ENCODE measurements at regions not wholly inside any gene's neighbourhood (a gene's known extent, or its start where the extent isn't known, plus 50 kb on each side); places are given as distances from the start of the nearest gene placed in this dataset.

- H4K20me1 ChIP-seq (ENCODE audit: low read depth, low read length) = no peaks in the 10 kb centered on the region
- no peaks in the 10 kb centered on the region for H3K9me2 ChIP-seq (replicated peaks; ENCODE audit: insufficient read depth, low read length)
- TF ChIP-seq CTCF (IDR thresholded peaks at IDR 0.05; ENCODE audit: insufficient read depth, low read length, poor library complexity, severe bottlenecking) (no peak), EZH2phosphoT487 (conservative IDR thresholded peaks at IDR 0.05; ENCODE audit: low read length) (no peak)
- no peaks in the 10 kb centered on the region for H3K27me3 ChIP-seq (ENCODE audit: low read length)
- H3K4me3 ChIP-seq (ENCODE audit: insufficient read depth, low read length, poor library complexity, severe bottlenecking) = no peak overlapping the region
- H3K27ac ChIP-seq (ENCODE audit: low read depth, low read length) = no peak overlapping the region
- H2AFZ ChIP-seq (ENCODE audit: low read depth, low read length, severe bottlenecking) = no peak overlapping the region
- H3K36me3 ChIP-seq (ENCODE audit: low read length) = no peaks in the 10 kb centered on the region
- H3F3A ChIP-seq (ENCODE audit: insufficient read depth) = no peaks in the 10 kb centered on the region
- H3K9me3 ChIP-seq (ENCODE audit: insufficient read depth, low read length) = no peaks in the 10 kb centered on the region
- H3K79me2 ChIP-seq (ENCODE audit: insufficient read depth, low read length) = no peaks in the 10 kb centered on the region
- no peak overlapping the region for H3K9ac ChIP-seq (ENCODE audit: low read length)
- H3K4me2 ChIP-seq (ENCODE audit: low read depth, low read length, poor library complexity, severe bottlenecking) = no peak overlapping the region
Measured at GRCh38 chr18:62634458-62634857, 80.9 kb upstream of the PHLPP1 start.

DNA sequence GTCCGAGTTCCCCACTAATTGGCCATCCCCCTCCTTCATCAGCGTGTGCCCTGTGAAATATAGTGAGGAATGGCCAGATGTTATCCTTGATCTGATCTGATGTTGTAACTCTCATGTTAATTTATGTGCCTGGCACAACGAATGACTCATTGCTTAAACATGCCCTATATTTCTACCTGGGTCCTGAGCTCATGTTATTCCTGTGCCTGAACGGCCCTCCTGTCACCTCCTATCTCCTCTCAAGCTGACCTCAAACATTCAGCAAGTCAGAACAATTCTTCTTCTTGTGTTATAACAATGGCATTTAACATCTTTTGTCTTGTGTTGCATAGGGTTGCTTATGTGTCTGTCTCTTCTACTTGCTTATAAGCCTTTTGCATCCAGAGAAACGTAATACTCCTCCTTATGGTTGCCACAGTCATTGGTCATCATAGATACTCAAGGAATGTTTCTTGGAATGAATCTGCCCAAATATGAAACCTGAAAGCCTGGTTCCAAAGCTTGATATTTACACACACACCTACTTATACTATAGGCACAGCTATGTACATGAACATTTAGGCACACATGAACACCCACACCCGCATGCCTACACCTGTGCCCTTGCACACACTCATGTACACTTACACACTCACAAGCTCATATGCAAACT lies 80.2 kb upstream of the PHLPP1 start:
- Histone ChIP-seq H3K9me3 (ENCODE audit: insufficient read depth, low read length) (no peaks in the 10 kb centered on the region), H3K27ac (ENCODE audit: low read depth, low read length) (no peak overlapping the region), H3K36me3 (ENCODE audit: low read length) (no peaks in the 10 kb centered on the region), H4K20me1 (ENCODE audit: low read depth, low read length) (no peaks in the 10 kb centered on the region), H3F3A (ENCODE audit: insufficient read depth) (no peaks in the 10 kb centered on the region), H3K27me3 (ENCODE audit: low read length) (no peaks in the 10 kb centered on the region), H2AFZ (ENCODE audit: low read depth, low read length, severe bottlenecking) (no peak overlapping the region), H3K9ac (ENCODE audit: low read length) (no peak overlapping the region), H3K79me2 (ENCODE audit: insufficient read depth, low read length) (no peaks in the 10 kb centered on the region), H3K4me2 (ENCODE audit: low read depth, low read length, poor library complexity, severe bottlenecking) (no peak overlapping the region), H3K9me2 (replicated peaks; ENCODE audit: insufficient read depth, low read length) (no peaks in the 10 kb centered on the region), H3K4me3 (ENCODE audit: insufficient read depth, low read length, poor library complexity, severe bottlenecking) (no peak overlapping the region)
- TF ChIP-seq CTCF (IDR thresholded peaks at IDR 0.05; ENCODE audit: insufficient read depth, low read length, poor library complexity, severe bottlenecking) = no peak
- TF ChIP-seq EZH2phosphoT487 (conservative IDR thresholded peaks at IDR 0.05; ENCODE audit: low read length) = no peak

- H3K79me2 ChIP-seq (ENCODE audit: insufficient read depth, low read length) = no peaks in the 10 kb centered on the region
- H3K4me2 ChIP-seq (ENCODE audit: low read depth, low read length, poor library complexity, severe bottlenecking) = no peak overlapping the region
- H4K20me1 ChIP-seq (ENCODE audit: low read depth, low read length) = no peaks in the 10 kb centered on the region
- no peak for TF ChIP-seq CTCF (IDR thresholded peaks at IDR 0.05; ENCODE audit: insufficient read depth, low read length, poor library complexity, severe bottlenecking)
- no peak for TF ChIP-seq EZH2phosphoT487 (conservative IDR thresholded peaks at IDR 0.05; ENCODE audit: low read length)
- no peak overlapping the region for H3K27ac ChIP-seq (ENCODE audit: low read depth, low read length)
- H3K4me3 ChIP-seq (ENCODE audit: insufficient read depth, low read length, poor library complexity, severe bottlenecking) = no peak overlapping the region
- H2AFZ ChIP-seq (ENCODE audit: low read depth, low read length, severe bottlenecking) = peak overlapping the region; percentile 18
- no peaks in the 10 kb centered on the region for H3K9me3 ChIP-seq (ENCODE audit: insufficient read depth, low read length)
- no peak overlapping the region for H3K9ac ChIP-seq (ENCODE audit: low read length)
- no peaks in the 10 kb centered on the region for H3K36me3 ChIP-seq (ENCODE audit: low read length)
- H3K9me2 ChIP-seq (replicated peaks; ENCODE audit: insufficient read depth, low read length) = no peaks in the 10 kb centered on the region
- H3F3A ChIP-seq (ENCODE audit: insufficient read depth) = no peaks in the 10 kb centered on the region
- no peaks in the 10 kb centered on the region for H3K27me3 ChIP-seq (ENCODE audit: low read length)
Measured at GRCh38 chr18:62637403-62637802, 77.9 kb upstream of the PHLPP1 start.

Measured in SU-DHL-6 (cell line).